Cardiac fibroblast (primary cell): ENCODE measurements at regions not wholly inside any gene's neighbourhood (a gene's known extent, or its start where the extent isn't known, plus 50 kb on each side); places are given as distances from the start of the nearest gene placed in this dataset.

Experiments
- DNase-seq, 2 donors: peaks; one replicate each; pipeline versions ENCODE4 v3.0.0 to v3.0.0-alpha.2; 2010; ENCODE audit warnings: low read depth in 2 of 2
- H3K4me3 ChIP-seq, 2 donors: replicated peaks in 1 of 2; 1 replicate in 1 of 2; 2 replicates in 1 of 2; pipeline ENCODE4 v1.5.1; 2011; ENCODE audit warnings: low read depth in 2 of 2, low read length in 2 of 2, mild to moderate bottlenecking in 2 of 2, moderate library complexity in 1 of 2
- CTCF ChIP-seq: IDR thresholded peaks from one replicate; pipeline ENCODE4 v1.5.1; 2011; ENCODE audit warnings: low read depth, mild to moderate bottlenecking, low read length, inconsistent platforms

- no peak for DNase-seq
- no peak overlapping the region for H3K4me3 ChIP-seq
- TF ChIP-seq CTCF, result no peak
Measured at GRCh38 chr1:30360753-30361152, 362.6 kb downstream of the MATN1 start.

GRCh38 chr1:30360281-30360680 is 363.1 kb downstream of the MATN1 start:
- no peak for TF ChIP-seq CTCF
- no peak for DNase-seq
- H3K4me3 ChIP-seq, result no peak overlapping the region

GRCh38 chr1:30359539-30360220 is 363.7 kb downstream of the MATN1 start:
- no peak overlapping the region for H3K4me3 ChIP-seq
- DNase-seq, result no peak
- TF ChIP-seq CTCF, result no peak

GRCh38 chr1:30358500-30358899 is 364.9 kb downstream of the MATN1 start:
- DNase-seq, result no peak
- TF ChIP-seq CTCF, result no peak

GRCh38 chr1:30356839-30357238 is 366.5 kb downstream of the MATN1 start:
- H3K4me3 ChIP-seq, result no peak overlapping the region
- no peak for TF ChIP-seq CTCF
- no peak for DNase-seq

More at GRCh38 chr1:30358500-30358899, 364.9 kb downstream of the MATN1 start:
- no peak overlapping the region for H3K4me3 ChIP-seq

- TF ChIP-seq CTCF, result no peak
- DNase-seq, result no peak
- no peak overlapping the region for H3K4me3 ChIP-seq
Measured at GRCh38 chr1:30354410-30354809, 369.0 kb downstream of the MATN1 start.

- DNase-seq, result no peak
- H3K4me3 ChIP-seq, result no peak overlapping the region
- TF ChIP-seq CTCF, result no peak
Measured at GRCh38 chr1:30353637-30354036, 369.7 kb downstream of the MATN1 start.
